ENCODE measurements at regions not wholly inside any gene's neighbourhood (a gene's known extent, or its start where the extent isn't known, plus 50 kb on each side); places are given as distances from the start of the nearest gene placed in this dataset.
A peak's percentile ranks its signal among the peaks of the same experiment; 100 is the strongest.
"Not testable (repeated sequence)": the region's sequence is repeated elsewhere in the genome, so short reads cannot be mapped to it uniquely, and the experiment has no call there.

DNA sequence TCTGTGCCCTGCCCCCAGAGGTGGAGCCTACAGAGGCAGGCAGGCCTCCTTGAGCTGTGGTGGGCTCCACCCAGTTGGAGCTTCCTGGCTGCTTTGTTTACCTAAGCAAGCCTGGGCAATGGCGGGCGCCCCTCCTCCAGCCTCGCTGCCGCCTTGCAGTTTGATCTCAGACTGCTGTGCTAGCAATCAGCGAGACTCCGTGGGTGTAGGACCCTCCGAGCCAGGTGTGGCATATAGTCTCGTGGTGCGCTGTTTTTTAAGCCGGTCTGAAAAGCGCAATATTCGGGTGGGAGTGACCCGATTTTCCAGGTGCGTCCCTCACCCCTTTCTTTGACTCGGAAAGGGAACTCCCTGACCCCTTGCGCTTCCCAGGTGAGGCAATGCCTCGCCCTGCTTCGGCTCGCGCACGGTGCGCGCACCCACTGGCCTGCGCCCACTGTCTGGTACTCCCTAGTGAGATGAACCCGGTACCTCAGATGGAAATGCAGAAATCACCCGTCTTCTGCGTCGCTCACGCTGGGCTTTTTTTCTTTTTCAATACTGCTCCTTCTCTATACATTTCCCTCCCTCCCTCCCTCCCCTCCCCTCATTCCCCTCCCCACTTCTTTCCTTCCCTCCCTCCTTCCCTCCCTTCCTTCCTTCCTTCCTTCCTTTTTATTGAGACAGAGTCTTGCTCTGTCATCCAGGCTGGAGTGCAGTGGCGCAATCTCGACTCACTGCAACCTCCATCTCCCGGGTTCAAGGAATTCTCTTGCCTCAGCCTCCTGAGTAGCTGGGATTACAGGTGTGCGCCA is 197.1 kb upstream of the TBL1XR1 start:
- DNase-seq (ENCODE audit: low spot score): not testable (repeated sequence)

DNA sequence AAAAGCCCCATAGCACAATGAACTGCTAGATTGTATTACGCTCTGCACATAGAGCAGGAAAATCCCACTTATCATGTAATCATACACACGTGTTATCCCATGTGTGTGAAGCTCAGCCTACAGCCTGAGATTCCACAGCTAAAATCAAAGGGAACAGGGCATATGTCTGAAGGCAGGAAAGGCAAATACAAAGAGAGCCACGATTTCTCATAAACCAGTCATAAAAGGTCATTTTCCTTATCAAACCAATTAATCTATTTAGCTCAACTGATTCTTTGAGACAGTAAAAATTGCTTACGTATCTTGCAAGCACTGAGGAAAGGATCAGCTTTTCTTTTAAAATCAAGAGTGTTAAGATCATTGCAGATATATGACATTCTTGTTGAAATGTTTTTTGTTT is 199.5 kb upstream of the TBL1XR1 start:
- DNase-seq (ENCODE audit: low spot score): no peak

DNA sequence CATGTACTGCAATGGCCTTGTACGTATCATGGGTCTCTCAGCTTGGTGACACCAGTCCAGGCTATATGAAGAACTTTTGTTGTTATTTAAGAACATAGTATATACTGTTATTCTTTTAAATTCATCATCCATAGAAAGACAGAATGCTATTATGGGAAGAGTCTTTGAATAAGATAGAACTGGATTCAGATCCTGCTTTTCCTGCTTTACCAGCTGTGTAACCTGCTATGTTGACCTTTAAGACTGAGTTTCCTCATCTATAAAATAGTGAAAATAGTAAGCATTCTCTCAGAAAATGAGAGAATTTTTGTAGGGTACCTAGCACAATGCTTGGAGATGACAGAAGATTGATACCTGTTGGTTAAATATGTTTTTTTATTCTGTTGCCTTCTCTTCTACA is 204.1 kb upstream of the TBL1XR1 start:
- DNase-seq (ENCODE audit: low spot score): no peak

DNA sequence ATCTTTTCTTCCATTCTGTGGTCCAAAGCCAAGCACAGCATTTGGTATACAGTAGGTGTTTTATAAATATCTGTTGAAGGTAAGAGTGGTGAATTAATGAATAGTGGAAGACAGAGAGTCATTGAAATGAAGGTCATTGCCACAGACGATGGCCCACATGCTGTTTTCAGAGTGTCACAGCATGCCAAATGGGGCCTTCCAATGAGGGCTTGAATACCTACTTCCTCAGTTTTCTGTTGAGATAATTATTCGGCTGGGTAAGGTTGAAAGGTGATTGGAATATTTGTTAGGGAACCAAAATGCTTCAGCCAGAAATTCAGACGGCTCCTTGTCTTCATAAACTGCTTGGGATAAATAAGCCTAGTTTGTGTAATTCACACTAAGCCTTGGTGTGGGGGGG is 205.3 kb upstream of the TBL1XR1 start:
- DNase-seq (ENCODE audit: low spot score): no peak

DNA sequence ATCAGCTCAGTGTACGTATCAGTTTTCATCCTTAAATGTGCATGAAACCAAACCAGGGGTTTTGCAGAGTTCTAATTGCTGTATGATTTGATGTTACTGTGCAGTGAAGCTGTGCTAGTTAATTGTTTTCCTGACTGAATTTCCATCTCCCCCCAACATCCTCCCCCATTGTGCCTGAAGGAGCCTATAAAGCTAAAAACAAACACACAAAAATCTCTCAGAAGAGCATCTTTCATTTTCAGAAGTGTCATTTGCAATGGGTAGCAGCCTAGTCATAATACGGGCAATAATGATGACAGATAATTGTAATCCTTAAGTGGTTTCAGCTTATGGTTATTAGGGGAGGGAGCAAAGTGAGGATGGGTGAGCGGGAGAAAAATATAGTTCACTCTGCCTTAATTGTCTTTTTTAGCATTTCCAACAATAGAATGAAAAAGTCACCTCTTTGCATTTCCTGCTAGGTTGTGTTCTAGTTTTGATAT is 207.9 kb upstream of the TBL1XR1 start:
- DNase-seq (ENCODE audit: low spot score): no peak

DNA sequence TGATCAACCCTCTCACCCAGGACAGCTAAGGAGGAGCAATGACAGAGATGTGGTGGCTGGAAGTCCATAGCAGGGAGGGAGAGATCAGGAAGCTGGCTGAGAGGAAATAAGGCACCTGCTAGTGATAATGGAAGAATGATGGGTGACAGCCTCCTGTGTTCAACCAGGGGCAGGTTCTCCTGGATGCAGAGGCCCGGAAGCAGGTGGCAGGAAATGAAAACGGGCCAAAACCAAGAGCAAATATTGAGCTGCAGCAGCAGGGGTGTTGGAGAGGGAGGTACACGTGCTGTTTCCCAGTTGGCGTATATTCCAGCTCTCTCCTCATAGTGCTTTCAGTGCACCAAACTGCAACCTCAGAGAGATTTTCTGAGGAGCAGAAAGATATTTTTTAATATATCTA is 213.4 kb upstream of the TBL1XR1 start:
- DNase-seq (ENCODE audit: low spot score): peak; percentile 3

DNA sequence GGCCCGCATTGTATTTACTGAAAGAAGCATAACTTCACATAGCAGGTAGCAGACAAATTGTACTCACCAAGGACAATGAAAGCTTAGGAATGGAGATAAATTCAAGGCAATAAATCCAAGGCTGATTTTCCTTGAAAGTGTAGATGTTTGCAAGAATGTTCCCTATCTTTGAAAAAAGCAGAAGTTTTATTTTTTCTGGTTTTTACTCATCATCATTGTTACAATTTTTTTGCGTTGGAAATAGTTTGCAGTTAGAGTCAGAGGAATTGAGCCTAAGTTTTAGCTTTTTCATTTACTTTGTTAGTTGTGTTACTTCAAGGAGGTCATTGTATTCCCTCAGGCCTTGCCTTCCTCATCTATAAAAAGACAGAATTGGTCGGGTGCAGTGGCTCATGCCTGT is 213.9 kb upstream of the TBL1XR1 start:
- DNase-seq (ENCODE audit: low spot score): no peak

DNA sequence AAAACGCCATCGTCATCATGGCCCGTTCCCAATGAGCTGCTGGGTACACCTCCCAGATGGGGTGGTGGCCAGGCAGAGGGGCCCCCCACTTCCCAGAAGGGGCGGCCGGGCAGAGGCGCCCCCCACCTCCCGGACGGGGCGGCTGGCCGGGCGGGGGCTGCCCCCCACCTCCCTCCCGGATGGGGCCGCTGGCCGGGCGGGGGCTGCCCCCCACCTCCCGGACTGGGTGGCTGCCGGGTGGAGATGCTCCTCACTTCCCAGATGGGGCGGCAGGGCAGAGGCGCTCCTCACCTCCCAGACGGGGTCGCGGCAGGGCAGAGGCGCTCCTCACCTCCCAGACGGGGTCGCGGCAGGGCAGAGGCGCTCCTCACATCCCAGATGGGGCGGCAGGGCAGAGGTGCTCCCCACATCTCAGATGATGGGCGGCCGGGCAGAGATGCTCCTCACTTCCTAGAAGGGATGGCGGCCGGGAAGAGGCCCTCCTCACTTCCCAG is 215.4 kb upstream of the TBL1XR1 start:
- not testable (repeated sequence) for DNase-seq (ENCODE audit: low spot score)

DNA sequence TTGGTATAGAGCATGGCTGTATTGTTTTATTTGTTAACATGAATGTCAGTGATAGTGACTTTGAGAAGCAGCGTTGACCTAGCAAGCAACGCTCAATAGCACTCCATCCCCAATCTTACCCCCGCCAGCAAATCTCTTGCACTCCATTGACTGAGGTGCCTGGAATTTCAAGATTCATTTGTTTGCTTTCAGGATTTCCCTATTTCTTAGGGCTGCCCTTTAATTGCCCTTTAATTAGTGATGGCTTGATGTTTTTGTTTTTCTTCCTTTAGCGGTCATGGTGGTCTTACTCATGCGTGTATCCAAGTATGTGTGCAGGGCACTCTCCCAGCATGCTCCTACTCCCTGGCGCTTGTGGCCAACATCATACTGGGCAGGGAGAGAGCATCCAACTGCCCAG is 216.8 kb upstream of the TBL1XR1 start:
- DNase-seq (ENCODE audit: low spot score): no peak

DNA sequence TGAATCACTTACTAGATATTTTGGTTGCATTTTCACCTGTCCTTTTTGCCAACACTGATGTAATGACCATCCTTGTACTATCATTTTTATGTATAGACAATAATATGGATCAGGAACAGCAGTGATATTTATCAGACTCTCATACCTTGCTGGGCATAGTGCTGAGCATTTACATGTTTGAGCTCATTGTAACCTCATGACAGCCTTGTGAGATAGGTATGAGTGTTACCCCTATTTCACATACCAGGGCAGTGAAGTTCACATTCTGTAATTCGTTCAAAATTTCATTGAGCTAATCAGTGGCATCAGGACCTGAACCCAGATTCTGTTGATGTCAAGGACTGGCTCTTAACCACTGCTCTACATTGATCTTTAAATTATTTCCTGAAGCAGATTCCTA is 221.5 kb upstream of the TBL1XR1 start:
- no peak for DNase-seq (ENCODE audit: low spot score)

DNA sequence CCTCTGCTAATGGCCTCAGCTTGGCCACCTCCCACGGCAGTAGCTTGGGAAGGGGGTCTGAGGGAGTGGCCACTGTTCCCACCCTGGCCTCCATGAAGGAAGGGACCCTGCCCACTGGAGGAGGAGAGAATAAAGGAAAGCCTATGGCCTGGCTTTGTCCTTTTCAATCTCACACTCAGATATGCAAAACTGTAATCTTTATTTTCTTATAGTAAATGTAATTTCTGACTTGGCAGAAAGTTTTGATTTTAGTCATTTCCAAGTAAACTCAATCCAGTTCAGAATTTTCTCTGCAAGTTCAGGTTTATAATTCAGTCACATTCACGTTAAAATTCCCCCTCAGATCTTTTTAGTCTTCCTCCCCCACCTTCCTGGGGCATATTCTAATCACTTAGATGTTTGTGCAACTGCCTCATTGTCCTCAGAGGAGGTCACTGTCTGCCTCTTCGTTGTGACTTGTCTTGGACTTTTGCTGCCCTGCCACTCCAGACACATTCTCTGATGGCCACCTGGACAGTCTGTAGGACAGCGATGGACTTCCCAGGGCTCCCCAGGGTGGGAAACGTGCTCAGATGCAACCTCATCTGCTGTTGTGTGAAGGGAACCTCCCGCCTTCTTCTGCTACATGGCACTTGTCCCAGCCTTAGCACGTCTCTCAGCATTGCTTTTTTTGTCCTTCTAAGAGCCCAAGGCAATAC is 222.8 kb upstream of the TBL1XR1 start:
- no peak for DNase-seq (ENCODE audit: low spot score)

DNA sequence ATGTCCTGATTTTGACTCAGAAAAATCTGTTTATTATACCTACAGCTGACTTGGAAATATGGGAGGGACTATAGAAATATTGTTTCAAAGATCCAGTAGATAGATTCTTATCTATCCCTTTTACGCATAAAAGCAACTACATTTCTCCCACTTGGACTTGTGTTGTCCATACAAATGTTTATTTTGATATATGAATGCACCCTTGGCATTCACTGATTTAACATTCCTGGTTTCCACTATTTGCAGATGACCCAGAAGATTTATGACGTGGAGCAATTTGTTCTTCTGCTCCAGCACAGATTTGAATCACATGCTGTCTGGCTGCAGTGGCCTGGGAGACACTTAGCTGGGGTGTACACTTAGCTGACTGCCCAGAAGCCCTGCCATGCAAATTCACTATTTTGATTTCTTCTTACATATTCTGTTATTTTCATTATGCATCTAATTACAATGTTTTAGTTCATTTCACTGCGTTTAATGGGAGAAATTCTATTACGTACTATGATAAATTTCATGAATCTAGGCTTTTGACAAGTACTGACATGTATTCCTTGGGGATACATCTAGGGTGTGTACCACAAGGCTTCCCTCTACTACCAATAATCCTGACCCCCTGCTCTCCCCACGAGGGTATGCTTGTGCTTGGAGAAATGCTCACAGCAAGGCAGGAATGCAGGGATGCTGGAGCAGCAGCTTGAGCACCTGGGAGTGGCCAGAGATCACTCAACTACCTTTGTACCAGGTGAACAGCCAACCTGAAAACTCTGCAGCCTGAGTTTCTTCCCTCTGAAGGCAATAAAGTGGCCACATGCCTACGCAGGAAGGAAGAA is 223.6 kb upstream of the TBL1XR1 start:
- no peak for DNase-seq (ENCODE audit: low spot score)

DNA sequence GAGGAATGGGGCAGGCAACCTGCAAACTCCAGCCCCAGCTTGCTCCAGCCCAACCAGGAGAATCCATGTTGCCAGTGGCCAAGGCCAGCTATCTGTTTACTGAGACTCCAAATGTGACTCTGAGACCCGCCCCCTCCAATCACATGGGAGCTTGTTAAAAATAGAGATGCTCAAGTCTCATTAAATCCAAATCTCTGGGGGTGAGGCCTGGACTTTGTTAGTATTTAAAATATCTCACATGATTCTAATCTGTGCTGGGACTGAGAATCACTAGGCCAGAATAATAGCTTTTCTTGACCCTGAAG is 224.2 kb upstream of the TBL1XR1 start:
- DNase-seq (ENCODE audit: low spot score): no peak

DNA sequence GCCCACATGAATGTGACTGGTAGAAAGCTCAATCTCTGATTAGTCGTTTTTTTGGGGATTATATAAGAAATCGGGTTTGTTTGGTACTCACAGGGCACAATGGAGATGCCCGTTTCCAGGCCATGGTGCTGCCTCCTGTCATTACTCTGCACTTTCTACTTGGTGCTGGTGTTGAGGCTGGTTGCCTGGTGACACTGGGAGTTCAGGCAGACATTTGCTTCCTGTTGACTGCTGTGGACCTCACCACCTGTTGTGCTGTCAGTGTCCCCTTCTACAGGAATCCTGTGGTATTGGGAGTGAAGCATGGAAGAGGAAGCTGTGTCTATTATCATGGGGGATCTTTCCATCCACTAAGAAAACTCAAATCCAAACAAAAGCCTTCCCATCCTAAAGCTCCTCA is 227.2 kb upstream of the TBL1XR1 start:
- no peak for DNase-seq (ENCODE audit: low spot score)

DNA sequence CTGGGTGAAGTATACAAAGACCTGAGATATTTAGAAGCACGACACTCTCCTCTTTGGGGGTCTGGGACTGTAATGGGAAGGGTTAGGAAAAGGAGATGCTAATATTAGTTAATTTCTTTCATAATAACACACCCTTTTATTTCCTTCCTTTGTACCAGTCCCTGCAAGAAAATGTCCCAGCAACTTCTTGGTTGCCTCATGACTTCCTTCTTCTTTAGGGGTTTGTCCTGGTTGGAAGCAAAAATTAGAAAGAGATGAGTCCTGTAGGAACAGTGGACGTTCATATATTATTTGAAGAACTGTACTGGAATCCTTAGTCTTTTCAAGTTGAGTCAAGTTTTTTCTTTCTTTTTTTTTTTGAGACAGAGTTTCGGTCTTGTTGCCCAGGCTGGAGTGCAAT is 227.8 kb upstream of the TBL1XR1 start:
- no peak for DNase-seq (ENCODE audit: low spot score)

DNA sequence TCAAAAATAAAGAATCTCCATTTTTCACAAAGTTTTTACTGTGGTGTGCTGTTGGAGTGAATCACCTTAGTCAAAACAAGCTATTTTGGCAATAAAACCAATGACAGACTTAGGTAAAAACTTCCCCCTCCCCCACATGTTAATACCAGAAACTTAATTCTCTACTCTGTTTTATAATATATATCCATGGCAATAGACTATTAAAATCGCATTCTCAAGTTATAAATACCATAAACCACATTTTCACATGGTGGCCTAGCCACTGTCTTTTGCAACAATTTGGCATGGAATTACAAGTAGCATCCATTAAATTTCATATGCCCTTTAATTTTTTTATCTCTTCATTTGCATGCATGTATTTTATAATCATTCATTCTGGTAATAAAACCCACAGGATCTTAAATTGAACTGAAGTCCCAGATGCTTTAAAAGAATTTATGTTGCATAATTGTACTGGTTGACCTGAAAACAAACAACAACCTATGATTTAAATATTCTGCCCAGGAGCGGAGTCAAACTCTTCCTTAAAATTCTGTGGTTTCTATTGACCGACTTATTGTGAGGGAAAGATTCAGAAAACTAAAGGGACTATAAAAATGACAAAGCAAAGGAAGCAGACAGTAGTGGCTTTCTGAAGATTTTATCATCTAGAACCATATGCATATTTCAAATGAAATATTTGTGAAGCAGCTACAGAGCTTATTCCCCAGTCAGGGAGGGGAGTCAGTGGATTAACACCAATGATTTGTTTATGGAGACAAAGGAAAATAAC is 229.0 kb upstream of the TBL1XR1 start:
- DNase-seq (ENCODE audit: low spot score): no peak

DNA sequence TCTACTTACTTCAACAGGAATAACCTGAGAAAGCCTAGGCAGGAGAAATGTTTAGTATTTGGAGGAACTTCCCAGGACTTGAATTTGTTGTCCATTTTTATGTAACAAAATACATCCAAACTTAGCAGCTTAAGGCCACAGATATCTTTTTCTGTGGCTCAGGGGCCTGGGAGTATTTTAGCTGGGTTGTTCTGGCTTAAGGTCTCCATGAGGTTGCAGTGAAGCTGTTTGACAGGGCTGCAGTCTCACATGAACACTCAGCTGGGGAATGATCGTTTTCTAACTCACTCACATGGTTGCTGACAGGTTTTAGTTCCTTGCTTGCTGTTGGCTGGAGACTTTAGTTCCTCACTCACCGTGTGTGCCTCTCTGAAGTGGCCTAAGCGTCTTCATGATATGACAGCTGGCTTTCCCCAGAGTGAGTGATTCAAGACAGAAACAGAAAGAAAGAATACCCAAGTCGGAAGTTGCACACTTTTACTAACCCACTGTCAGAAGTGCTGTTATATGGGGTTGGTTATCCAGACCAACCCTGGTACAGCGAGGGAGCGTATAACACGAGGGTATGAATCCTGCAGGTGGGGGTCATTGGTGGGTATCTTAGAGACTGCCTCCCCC is 229.7 kb upstream of the TBL1XR1 start:
- no peak for DNase-seq (ENCODE audit: low spot score)

DNA sequence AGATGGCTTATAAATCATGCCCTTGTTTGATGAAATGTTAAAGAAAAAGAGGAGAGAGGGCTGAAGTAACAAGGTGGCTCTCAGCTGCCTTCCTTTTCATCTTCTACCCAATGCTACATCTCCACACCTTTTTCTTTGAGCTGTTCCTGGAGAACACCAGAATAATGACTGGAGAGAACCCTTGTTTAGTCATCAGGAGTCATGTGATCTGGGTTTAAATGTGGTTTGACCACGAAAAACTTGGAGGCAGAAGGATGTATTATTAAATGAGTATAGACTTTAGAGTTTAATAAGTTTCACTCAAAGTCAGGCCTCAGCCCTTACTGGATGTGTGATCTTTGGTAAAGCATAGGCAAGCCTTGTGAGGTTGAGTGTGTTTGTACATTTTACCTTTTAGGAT is 230.3 kb upstream of the TBL1XR1 start:
- DNase-seq (ENCODE audit: low spot score): no peak

DNA sequence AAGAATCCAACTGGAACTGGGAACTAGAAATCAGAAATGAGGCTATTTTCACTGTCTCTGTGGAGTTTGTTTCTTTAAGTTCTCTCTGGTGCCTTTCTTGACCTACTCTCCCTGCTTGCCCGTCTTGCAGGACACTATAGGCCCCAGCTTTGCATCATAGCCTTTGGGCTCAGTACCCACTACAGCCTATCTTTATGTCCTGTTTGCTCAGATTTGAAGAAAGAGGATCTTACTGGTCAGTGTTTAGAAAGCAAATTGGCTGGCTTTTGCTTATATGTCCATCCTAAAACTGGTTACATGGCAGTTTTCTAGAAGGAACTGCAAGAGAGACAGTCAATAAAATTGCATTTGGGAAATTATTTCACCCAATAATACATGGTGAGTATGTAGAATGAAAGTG is 231.8 kb upstream of the TBL1XR1 start:
- no peak for DNase-seq (ENCODE audit: low spot score)

DNA sequence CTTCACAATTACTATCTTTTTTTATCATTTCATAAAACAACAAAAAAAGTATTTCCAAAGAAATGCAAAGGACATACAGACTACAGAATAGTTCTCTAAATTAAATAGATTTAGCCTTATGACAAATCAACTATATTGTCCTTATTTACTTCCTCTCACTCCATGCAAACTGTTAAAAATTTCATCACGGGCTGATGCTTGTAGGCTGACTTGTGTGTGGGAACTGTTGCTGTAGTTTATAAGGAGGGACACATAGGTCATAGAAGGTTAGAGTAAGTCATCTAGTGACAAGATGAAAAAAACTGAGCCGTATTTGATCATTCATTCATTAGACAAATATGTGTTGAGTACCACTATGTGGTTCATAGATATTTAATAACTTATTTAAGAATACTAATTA is 232.5 kb upstream of the TBL1XR1 start:
- no peak for DNase-seq (ENCODE audit: low spot score)

DNA sequence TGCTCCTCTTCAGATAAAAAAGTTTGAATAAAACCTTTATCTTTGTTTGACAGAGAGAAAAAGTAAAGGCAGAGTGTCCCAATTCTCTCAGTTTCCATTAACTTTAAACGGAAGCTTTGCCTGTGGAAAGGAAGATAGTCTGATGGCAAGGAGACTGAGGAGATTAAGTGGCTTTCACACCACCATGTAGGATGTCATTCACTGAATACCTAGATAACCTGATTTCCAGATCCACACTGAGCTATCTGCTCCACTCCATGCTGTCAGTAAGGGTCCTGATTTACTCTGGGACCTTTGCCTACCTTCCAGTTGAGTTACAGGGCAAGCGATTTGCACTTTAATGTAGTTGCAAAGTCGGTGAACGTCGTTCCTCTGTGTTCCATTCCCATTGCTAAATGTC is 233.4 kb upstream of the TBL1XR1 start:
- DNase-seq (ENCODE audit: low spot score): no peak
